ENCODE measurements at regions not wholly inside any gene's neighbourhood (a gene's known extent, or its start where the extent isn't known, plus 50 kb on each side); places are given as distances from the start of the nearest gene placed in this dataset.

- Histone ChIP-seq H2AFZ (ENCODE audit: low read depth, low read length, severe bottlenecking) (no peak overlapping the region), H3F3A (ENCODE audit: insufficient read depth) (no peaks in the 10 kb centered on the region), H3K79me2 (ENCODE audit: insufficient read depth, low read length) (no peaks in the 10 kb centered on the region), H3K9me3 (ENCODE audit: insufficient read depth, low read length) (no peaks in the 10 kb centered on the region), H3K9me2 (replicated peaks; ENCODE audit: insufficient read depth, low read length) (no peaks in the 10 kb centered on the region), H3K9ac (ENCODE audit: low read length) (no peak overlapping the region), H3K36me3 (ENCODE audit: low read length) (no peaks in the 10 kb centered on the region), H3K27me3 (ENCODE audit: low read length) (no peaks in the 10 kb centered on the region), H4K20me1 (ENCODE audit: low read depth, low read length) (no peaks in the 10 kb centered on the region), H3K27ac (ENCODE audit: low read depth, low read length) (no peak overlapping the region), H3K4me3 (ENCODE audit: insufficient read depth, low read length, poor library complexity, severe bottlenecking) (no peak overlapping the region), H3K4me2 (ENCODE audit: low read depth, low read length, poor library complexity, severe bottlenecking) (no peak overlapping the region)
- TF ChIP-seq CTCF (IDR thresholded peaks at IDR 0.05; ENCODE audit: insufficient read depth, low read length, poor library complexity, severe bottlenecking) (no peak), EZH2phosphoT487 (conservative IDR thresholded peaks at IDR 0.05; ENCODE audit: low read length) (no peak)
Observed at GRCh38 chr9:73539881-73540390, 388.3 kb downstream of the ANXA1 start.

- no peak for TF ChIP-seq CTCF (IDR thresholded peaks at IDR 0.05; ENCODE audit: insufficient read depth, low read length, poor library complexity, severe bottlenecking)
- no peak for TF ChIP-seq EZH2phosphoT487 (conservative IDR thresholded peaks at IDR 0.05; ENCODE audit: low read length)
- Histone ChIP-seq H3F3A (ENCODE audit: insufficient read depth) (no peaks in the 10 kb centered on the region), H3K36me3 (ENCODE audit: low read length) (no peaks in the 10 kb centered on the region), H3K79me2 (ENCODE audit: insufficient read depth, low read length) (no peaks in the 10 kb centered on the region), H3K9me2 (replicated peaks; ENCODE audit: insufficient read depth, low read length) (no peaks in the 10 kb centered on the region), H2AFZ (ENCODE audit: low read depth, low read length, severe bottlenecking) (no peak overlapping the region), H3K4me2 (ENCODE audit: low read depth, low read length, poor library complexity, severe bottlenecking) (no peak overlapping the region), H3K4me3 (ENCODE audit: insufficient read depth, low read length, poor library complexity, severe bottlenecking) (no peak overlapping the region), H4K20me1 (ENCODE audit: low read depth, low read length) (no peaks in the 10 kb centered on the region), H3K9ac (ENCODE audit: low read length) (no peak overlapping the region), H3K27ac (ENCODE audit: low read depth, low read length) (no peak overlapping the region), H3K9me3 (ENCODE audit: insufficient read depth, low read length) (no peaks in the 10 kb centered on the region), H3K27me3 (ENCODE audit: low read length) (no peaks in the 10 kb centered on the region)
Observed at GRCh38 chr9:73541923-73542322, 390.3 kb downstream of the ANXA1 start.

- Histone ChIP-seq H3K36me3 (ENCODE audit: low read length) (no peaks in the 10 kb centered on the region), H3K9me2 (replicated peaks; ENCODE audit: insufficient read depth, low read length) (no peaks in the 10 kb centered on the region), H3F3A (ENCODE audit: insufficient read depth) (no peaks in the 10 kb centered on the region), H3K9ac (ENCODE audit: low read length) (no peak overlapping the region), H3K27ac (ENCODE audit: low read depth, low read length) (no peak overlapping the region), H3K4me3 (ENCODE audit: insufficient read depth, low read length, poor library complexity, severe bottlenecking) (no peak overlapping the region), H3K9me3 (ENCODE audit: insufficient read depth, low read length) (no peaks in the 10 kb centered on the region), H4K20me1 (ENCODE audit: low read depth, low read length) (no peaks in the 10 kb centered on the region), H3K27me3 (ENCODE audit: low read length) (no peaks in the 10 kb centered on the region), H2AFZ (ENCODE audit: low read depth, low read length, severe bottlenecking) (no peak overlapping the region), H3K4me2 (ENCODE audit: low read depth, low read length, poor library complexity, severe bottlenecking) (no peak overlapping the region), H3K79me2 (ENCODE audit: insufficient read depth, low read length) (no peaks in the 10 kb centered on the region)
- no peak for TF ChIP-seq EZH2phosphoT487 (conservative IDR thresholded peaks at IDR 0.05; ENCODE audit: low read length)
- no peak for TF ChIP-seq CTCF (IDR thresholded peaks at IDR 0.05; ENCODE audit: insufficient read depth, low read length, poor library complexity, severe bottlenecking)
Observed at GRCh38 chr9:73543727-73544126, 392.1 kb downstream of the ANXA1 start.

Data from SU-DHL-6 (cell line).